Common myeloid progenitor, CD34-positive (primary cell): ENCODE measurements at regions not wholly inside any gene's neighbourhood (a gene's known extent, or its start where the extent isn't known, plus 50 kb on each side); places are given as distances from the start of the nearest gene placed in this dataset.

Experiments
- CTCF ChIA-PET: fragments of 350-600 bp; sonication (Branson Sonifier 250); formaldehyde crosslinking; loops from one replicate; lab custom pipeline; 2021; ENCODE audit warnings: antibody characterized with exemption; lab: Charles Lee
- POLR2A ChIA-PET: fragments of 350-600 bp; sonication (Branson Sonifier 250); formaldehyde crosslinking; loops from one replicate; lab custom pipeline; 2021; ENCODE audit warnings: antibody characterized with exemption; lab: Charles Lee
- DNase-seq, 3 donors: peaks; one replicate each; pipeline versions ENCODE4 v3.0.0 to v3.0.0-alpha.2; 2013
- H3K27ac ChIP-seq, 2 experiments: 1 replicate in 1 of 2; 2 replicates in 1 of 2; pipeline ENCODE4 v1.7.0; 2013; ENCODE audit warnings: inconsistent platforms in 2 of 2, low read length in 2 of 2, mild to moderate bottlenecking in 2 of 2, low read depth in 1 of 2, moderate library complexity in 1 of 2; ENCODE audit not compliant: severe bottlenecking in 2 of 2, insufficient read depth in 1 of 2, poor library complexity in 1 of 2
- H3K27me3 ChIP-seq, 5 experiments: replicated peaks in 2 of 5; 1 replicate in 3 of 5; 2 replicates in 2 of 5; pipeline versions ENCODE4 v1.6.1 to v1.7.0; 2013; ENCODE audit warnings: low read length in 4 of 5, mild to moderate bottlenecking in 2 of 5, moderate library complexity in 2 of 5, inconsistent platforms in 1 of 5; ENCODE audit not compliant: insufficient read depth in 5 of 5, control insufficient read depth in 4 of 5
- H3K36me3 ChIP-seq, 4 experiments: 1 replicate in 2 of 4; 2 replicates in 2 of 4; pipeline versions ENCODE4 v1.6.1 to v1.7.0; 2013; ENCODE audit warnings: low read length in 3 of 4, control low read depth in 1 of 4, mild to moderate bottlenecking in 1 of 4; ENCODE audit not compliant: control insufficient read depth in 4 of 4, insufficient read depth in 4 of 4
- H3K4me1 ChIP-seq, 4 experiments: 1 replicate in 3 of 4; 2 replicates in 1 of 4; pipeline versions ENCODE4 v1.6.1 to v1.7.1; 2013; ENCODE audit warnings: low read length in 3 of 4, mild to moderate bottlenecking in 3 of 4, control low read depth in 1 of 4, inconsistent platforms in 1 of 4, moderate library complexity in 1 of 4; ENCODE audit not compliant: control insufficient read depth in 4 of 4, insufficient read depth in 4 of 4; ENCODE audit errors: control extremely low read depth in 1 of 4
- H3K4me3 ChIP-seq, 7 experiments: 1 replicate in 4 of 7; 2 replicates in 3 of 7; pipeline versions ENCODE4 v1.5.1 to v1.7.0; 2013; ENCODE audit warnings: mild to moderate bottlenecking in 7 of 7, low read length in 6 of 7, moderate library complexity in 6 of 7, inconsistent platforms in 2 of 7, low read depth in 2 of 7, control low read depth in 1 of 7; ENCODE audit not compliant: insufficient read depth in 4 of 7, control insufficient read depth in 1 of 7; ENCODE audit errors: extremely low read depth in 1 of 7
- H3K9me3 ChIP-seq, 5 experiments: 1 replicate in 4 of 5; 2 replicates in 1 of 5; pipeline versions ENCODE4 v1.6.1 to v1.7.1; 2013; ENCODE audit warnings: low read length in 4 of 5, mild to moderate bottlenecking in 2 of 5, inconsistent platforms in 1 of 5, low read depth in 1 of 5, moderate library complexity in 1 of 5; ENCODE audit not compliant: control insufficient read depth in 4 of 5, insufficient read depth in 2 of 5; ENCODE audit errors: control extremely low read depth in 1 of 5
- WGBS: methylation state at CpG from one replicate; pipeline ENCODE4 v1.1.5; 2013; ENCODE audit not compliant: insufficient coverage; 5-methylcytosine and 5-hydroxymethylcytosine counted together

DNA sequence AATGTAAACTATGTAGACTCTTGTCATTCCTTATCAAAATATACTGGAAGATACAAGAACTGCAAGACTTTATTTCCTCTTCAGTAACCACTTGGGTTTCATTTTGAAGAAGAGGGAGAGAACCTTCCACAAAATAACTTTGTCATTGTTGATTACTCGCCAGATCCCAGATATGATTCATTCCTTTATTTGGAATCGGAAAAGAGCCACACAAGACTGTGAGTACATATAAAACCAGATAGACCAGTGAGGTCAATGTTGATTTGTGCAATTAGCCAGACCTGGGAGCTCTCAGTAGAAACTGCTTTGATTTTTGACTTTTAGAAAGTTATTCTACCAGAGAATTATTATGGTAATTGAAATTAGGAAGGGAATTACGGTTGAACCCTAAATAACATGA, 146.1 kb downstream of the TMEM167A start:
- H3K4me1 ChIP-seq, result no peaks in the 10 kb centered on the region
- H3K9me3 ChIP-seq, result no peaks in the 10 kb centered on the region
- H3K36me3 ChIP-seq, result no peaks in the 10 kb centered on the region
- no peaks in the 10 kb centered on the region for H3K27me3 ChIP-seq
- CTCF ChIA-PET, result no interaction called here
- POLR2A ChIA-PET, result no interaction called here
- no peak overlapping the region for H3K27ac ChIP-seq
- no peak overlapping the region for H3K4me3 ChIP-seq
- DNase-seq, result no peak
- 80% methylated on average over 1 of the region's 3 CpGs for WGBS

DNA sequence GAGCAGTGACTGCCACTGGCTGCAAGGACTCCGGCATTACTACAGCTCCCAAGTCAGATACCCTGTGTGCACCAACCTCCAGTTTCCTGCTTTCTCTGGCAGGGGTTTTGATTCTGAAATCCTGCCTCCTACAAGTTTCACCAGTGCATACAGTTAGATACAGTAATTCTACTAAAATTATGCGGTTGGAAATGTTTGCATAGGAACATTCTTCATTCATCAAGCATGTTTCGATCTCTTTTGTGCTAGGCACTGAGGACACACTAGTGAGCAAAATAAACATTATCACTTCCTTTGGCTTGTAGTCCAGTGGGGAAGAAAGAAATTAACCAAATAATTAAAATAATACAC, 152.2 kb downstream of the TMEM167A start:
- Histone ChIP-seq H3K27me3 (no peaks in the 10 kb centered on the region), H3K4me3 (no peak overlapping the region), H3K4me1 (peaks cover 0 to 3% (median 1%) of the 10 kb centered on the region in 4 experiments), H3K9me3 (no peaks in the 10 kb centered on the region), H3K27ac (no peak overlapping the region), H3K36me3 (no peaks in the 10 kb centered on the region)
- 89% methylated on average over 1 of the region's 3 CpGs for WGBS
- ChIA-PET CTCF (no interaction called here), POLR2A (no interaction called here)
- no peak for DNase-seq

DNA sequence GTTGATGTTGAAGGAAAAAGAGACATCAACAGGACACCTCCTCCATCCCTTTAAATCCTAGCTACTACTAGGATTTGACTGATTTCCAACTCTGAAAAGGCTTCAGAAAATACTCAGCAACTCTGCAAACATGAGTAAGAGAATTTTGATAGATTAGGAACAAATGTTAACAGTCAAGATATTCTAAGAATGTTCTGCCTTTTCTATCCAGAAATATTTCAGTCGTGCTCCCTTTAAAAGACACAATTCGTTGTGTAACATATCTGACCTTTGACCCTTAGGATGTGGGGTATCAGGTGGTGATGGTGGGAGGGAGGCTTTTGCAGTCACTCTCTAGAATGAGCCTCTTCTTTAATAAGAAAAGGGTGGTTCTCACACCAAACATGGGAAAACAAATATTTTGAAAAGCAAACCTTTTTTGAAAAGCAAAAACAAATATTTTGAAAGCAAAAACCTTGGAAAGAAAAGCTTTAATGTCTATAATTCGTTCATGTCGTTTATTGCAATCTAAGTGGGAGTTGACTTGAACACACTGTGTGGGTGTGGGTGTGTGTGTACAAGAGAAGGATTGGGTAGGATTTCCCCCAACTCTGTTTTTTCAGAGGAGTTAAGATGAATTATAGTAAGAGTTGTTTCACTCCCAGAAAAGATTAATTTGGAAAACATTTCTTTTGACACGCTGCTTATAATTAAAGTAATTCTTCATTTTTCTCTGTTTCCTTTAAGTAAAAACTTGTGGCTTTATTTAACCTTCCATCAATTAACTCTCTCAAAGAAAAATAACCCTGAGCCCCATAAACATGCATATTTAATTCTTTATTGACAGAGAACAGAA, 152.8 kb downstream of the TMEM167A start:
- no peaks in the 10 kb centered on the region for H3K36me3 ChIP-seq
- POLR2A ChIA-PET, result no interaction called here
- H3K27me3 ChIP-seq, result no peaks in the 10 kb centered on the region
- CTCF ChIA-PET, result no interaction called here
- peaks cover 0 to 6% (median 1%) of the 10 kb centered on the region in 4 experiments for H3K4me1 ChIP-seq
- H3K27ac ChIP-seq, result no peak overlapping the region
- DNase-seq, result no peak
- H3K9me3 ChIP-seq, result no peaks in the 10 kb centered on the region
- 100% methylated on average over 2 of the region's 5 CpGs for WGBS
- no peak overlapping the region for H3K4me3 ChIP-seq

DNA sequence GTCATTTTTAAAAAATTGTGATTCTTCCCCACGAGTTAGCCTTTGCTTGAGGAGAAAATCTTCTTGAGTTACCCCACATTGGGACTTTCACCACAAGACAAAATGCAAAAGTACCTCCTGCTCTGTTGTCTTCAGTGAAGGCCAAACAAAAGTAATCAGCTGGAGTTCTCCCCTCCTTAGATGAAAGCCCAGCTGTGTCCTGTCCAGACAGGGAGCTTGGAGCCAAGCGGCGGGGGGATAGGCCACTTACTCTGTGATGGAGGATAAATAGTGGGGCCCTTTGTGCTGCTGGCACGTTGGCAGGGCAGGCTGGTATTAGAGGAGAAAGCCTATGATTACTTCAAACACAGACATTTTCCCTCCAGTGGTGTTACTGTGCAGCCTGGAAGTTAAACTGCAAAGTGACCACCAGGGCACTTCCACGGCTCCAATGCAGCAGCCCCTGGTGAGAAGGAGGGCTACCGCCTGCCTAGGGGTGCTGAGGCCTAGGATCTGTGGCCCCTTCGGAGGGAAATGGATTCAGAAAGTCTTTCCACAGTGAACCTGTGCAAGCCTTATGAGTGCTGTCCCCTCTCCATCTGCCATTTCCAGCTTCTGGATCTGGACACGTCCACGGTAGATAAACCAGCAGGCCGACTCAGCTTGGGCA, 155.0 kb downstream of the TMEM167A start:
- Histone ChIP-seq H3K9me3 (no peaks in the 10 kb centered on the region), H3K4me1 (peaks cover 0 to 6% (median 1%) of the 10 kb centered on the region in 4 experiments), H3K4me3 (no peak overlapping the region), H3K27ac (no peak overlapping the region), H3K36me3 (no peaks in the 10 kb centered on the region), H3K27me3 (no peaks in the 10 kb centered on the region)
- ChIA-PET CTCF (no interaction called here), POLR2A (no interaction called here)
- WGBS, result 98% methylated on average over 7 of the region's 10 CpGs
- DNase-seq, result no peak

DNA sequence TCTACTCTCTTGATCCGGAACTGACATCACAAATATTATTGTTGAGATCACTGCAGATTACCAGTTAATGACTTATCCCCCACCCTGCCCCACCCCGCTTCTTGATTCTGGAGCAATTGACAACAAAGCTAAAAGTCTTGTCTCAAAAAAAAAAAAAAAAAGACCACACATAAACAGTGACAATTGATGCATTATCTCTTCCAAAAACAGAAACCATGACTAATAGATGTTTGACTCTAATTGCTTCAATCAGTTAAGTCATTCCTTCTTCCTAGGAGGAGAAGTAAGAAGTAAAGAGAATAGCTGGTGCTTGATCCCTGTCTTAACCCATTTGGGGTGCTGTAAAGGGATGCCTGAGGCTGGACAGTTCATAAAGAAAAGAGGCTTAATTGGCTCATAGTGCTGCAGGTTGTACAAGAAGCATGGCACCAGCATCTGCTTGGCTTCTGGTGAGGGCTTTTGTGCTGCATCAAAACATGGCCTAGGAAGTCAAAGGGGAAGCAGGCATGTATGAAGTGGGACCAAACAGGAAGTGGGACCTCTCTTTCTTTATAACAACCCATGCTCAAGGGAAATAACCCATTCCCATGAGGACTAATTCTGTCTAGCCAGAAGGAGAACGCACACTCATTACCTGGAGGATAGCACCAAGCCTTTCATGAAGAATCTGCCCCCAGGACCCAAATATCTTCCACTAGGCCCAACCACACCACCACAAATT, 158.7 kb downstream of the TMEM167A start:
- Histone ChIP-seq H3K36me3 (no peaks in the 10 kb centered on the region), H3K27me3 (no peaks in the 10 kb centered on the region), H3K27ac (no peak overlapping the region), H3K4me3 (no peak overlapping the region), H3K4me1 (peaks cover 0 to 3% (median 0%) of the 10 kb centered on the region in 4 experiments), H3K9me3 (peaks cover 4 to 16% (median 7%) of the 10 kb centered on the region in 5 experiments)
- ChIA-PET POLR2A (no interaction called here), CTCF (no interaction called here)
- WGBS, result 60% methylated on average over 1 of the region's 3 CpGs
- DNase-seq, result no peak

DNA sequence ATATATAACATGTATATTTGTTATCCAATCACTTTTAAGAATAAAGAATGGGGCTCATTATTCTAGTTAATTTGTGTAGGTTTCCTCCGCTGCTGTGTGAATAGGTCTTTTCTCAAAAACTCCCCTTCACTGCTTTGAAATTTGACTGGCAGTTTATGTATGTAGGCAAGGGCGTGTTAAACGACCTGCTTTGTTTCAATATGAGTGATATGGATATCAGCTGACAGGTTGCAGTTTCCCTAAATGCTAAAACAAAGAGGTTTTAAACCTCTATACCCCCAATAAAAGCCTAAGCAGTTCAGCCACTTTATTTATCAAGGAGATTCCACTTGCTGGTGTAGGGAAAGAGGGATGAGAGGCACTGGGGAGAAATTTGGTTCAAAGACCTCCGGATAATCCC, 159.6 kb downstream of the TMEM167A start:
- CTCF ChIA-PET, result no interaction called here
- Histone ChIP-seq H3K27ac (no peak overlapping the region), H3K36me3 (no peaks in the 10 kb centered on the region), H3K4me3 (no peak overlapping the region), H3K27me3 (no peaks in the 10 kb centered on the region), H3K4me1 (peaks cover 0 to 3% (median 0%) of the 10 kb centered on the region in 4 experiments), H3K9me3 (peaks cover 4 to 16% (median 7%) of the 10 kb centered on the region in 5 experiments)
- 100% methylated on average over 1 of the region's 4 CpGs for WGBS
- DNase-seq, result no peak
- POLR2A ChIA-PET, result no interaction called here

DNA sequence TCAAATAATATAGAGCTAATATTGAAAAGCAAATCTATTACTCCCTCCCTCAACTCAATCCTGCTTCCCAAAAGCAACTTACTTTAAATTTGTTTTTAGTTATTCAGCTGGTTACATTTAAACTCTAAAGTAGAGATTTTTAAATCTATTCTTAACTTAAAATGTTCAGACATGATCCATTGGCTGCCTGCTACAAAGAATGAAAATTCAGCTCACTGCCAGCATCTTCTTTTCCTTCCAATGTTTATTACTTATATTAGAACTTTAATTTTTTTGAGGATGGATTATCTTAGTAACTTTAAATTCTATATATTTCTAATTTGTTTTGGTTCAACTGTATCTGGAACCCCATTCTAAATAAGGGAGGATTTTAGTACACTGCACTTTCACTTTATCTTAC, 163.2 kb downstream of the TMEM167A start:
- no peaks in the 10 kb centered on the region for H3K36me3 ChIP-seq
- peaks cover 4 to 16% (median 7%) of the 10 kb centered on the region in 5 experiments for H3K9me3 ChIP-seq
- ChIA-PET POLR2A (no interaction called here), CTCF (no interaction called here)
- no peak overlapping the region for H3K27ac ChIP-seq
- no peaks in the 10 kb centered on the region for H3K4me1 ChIP-seq
- no peaks in the 10 kb centered on the region for H3K27me3 ChIP-seq
- no peak overlapping the region for H3K4me3 ChIP-seq
- no peak for DNase-seq
